Lung (tissue), 11 donors: ENCODE measurements at regions not wholly inside any gene's neighbourhood (a gene's known extent, or its start where the extent isn't known, plus 50 kb on each side); places are given as distances from the start of the nearest gene placed in this dataset.

Experiments used
- ATAC-seq: fragments of 200-7000 bp; cut with Tn5 transposase; one replicate; pipeline ENCODE4 v1.9.1; 2020; ENCODE audit warnings: moderate number of reproducible peaks; ENCODE audit not compliant: insufficient read depth, low FRiP score
- DNase-seq, 3 donors: peaks; one replicate each; pipeline ENCODE4 v3.0.0-alpha.2; 2013 to 2017
- H3K27ac ChIP-seq, 2 donors: one replicate each; pipeline ENCODE4 v1.5.1; 2013; ENCODE audit warnings: mild to moderate bottlenecking in 2 of 2, moderate library complexity in 2 of 2, control low read depth in 1 of 2, inconsistent platforms in 1 of 2, low read depth in 1 of 2, low read length in 1 of 2
- H3K27me3 ChIP-seq, 3 donors: one replicate each; pipeline ENCODE4 v1.5.1; 2013; ENCODE audit warnings: low read length in 2 of 3; ENCODE audit not compliant: control insufficient read depth in 3 of 3, insufficient read depth in 3 of 3
- H3K36me3 ChIP-seq, 4 donors: one replicate each; pipeline ENCODE4 v1.5.1; 2013; ENCODE audit warnings: low read length in 4 of 4, mild to moderate bottlenecking in 1 of 4, moderate library complexity in 1 of 4; ENCODE audit not compliant: control insufficient read depth in 4 of 4, insufficient read depth in 4 of 4
- H3K4me1 ChIP-seq, 5 donors: one replicate each; pipeline ENCODE4 v1.5.1; 2013; ENCODE audit warnings: low read length in 5 of 5, mild to moderate bottlenecking in 2 of 5, moderate library complexity in 1 of 5; ENCODE audit not compliant: control insufficient read depth in 5 of 5, insufficient read depth in 5 of 5
- H3K4me3 ChIP-seq: one replicate; pipeline ENCODE4 v1.5.1; 2013; ENCODE audit warnings: mild to moderate bottlenecking, control low read depth, moderate library complexity
- H3K9ac ChIP-seq, 2 donors: one replicate each; pipeline ENCODE4 v1.5.1; 2013; ENCODE audit warnings: low read length in 2 of 2, control low read depth in 1 of 2; ENCODE audit not compliant: insufficient read depth in 1 of 2
- H3K9me3 ChIP-seq, 4 donors: one replicate each; pipeline ENCODE4 v1.5.1; 2013; ENCODE audit warnings: low read length in 3 of 4, mild to moderate bottlenecking in 1 of 4, moderate library complexity in 1 of 4; ENCODE audit not compliant: control insufficient read depth in 4 of 4, insufficient read depth in 3 of 4
- WGBS, 2 donors: extraction: QIAGEN DNeasy Blood & Tissue Kit; methylation state at CpG; one replicate each; pipeline ENCODE4 v1.1.7; 2013; 5-methylcytosine and 5-hydroxymethylcytosine counted together
- TF ChIP-seq, protein P1 (sequence below): IDR thresholded peaks from 2 replicates; pipeline ENCODE4 v1.5.1; 2012; ENCODE audit warnings: mild to moderate bottlenecking; ENCODE audit errors: control extremely low read depth, extremely low read depth
- donor health status: control.
- donor health status: control.
- donor health status: Bipolar disorder and iron deficiency.
- donor health status: healthy.
- donor health status: DM: yes; HTN: yes; CAD: no.

GRCh38 chr11:90818196-90818745 is 595.4 kb upstream of the CHORDC1 start:
- Histone ChIP-seq H3K9ac (no peak overlapping the region), H3K4me3 (no peak overlapping the region), H3K9me3 (peaks cover 0 to 1% (median 0%) of the 10 kb centered on the region in 4 donors), H3K36me3 (no peaks in the 10 kb centered on the region), H3K27ac (no peak overlapping the region), H3K27me3 (no peaks in the 10 kb centered on the region), H3K4me1 (no peaks in the 10 kb centered on the region)
- WGBS, 2 donors: 86 to 88% methylated on average over 1 of the region's 1 CpG
- TF ChIP-seq, protein P1, sequence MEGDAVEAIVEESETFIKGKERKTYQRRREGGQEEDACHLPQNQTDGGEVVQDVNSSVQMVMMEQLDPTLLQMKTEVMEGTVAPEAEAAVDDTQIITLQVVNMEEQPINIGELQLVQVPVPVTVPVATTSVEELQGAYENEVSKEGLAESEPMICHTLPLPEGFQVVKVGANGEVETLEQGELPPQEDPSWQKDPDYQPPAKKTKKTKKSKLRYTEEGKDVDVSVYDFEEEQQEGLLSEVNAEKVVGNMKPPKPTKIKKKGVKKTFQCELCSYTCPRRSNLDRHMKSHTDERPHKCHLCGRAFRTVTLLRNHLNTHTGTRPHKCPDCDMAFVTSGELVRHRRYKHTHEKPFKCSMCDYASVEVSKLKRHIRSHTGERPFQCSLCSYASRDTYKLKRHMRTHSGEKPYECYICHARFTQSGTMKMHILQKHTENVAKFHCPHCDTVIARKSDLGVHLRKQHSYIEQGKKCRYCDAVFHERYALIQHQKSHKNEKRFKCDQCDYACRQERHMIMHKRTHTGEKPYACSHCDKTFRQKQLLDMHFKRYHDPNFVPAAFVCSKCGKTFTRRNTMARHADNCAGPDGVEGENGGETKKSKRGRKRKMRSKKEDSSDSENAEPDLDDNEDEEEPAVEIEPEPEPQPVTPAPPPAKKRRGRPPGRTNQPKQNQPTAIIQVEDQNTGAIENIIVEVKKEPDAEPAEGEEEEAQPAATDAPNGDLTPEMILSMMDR: no peak
- no peak for ATAC-seq
- no peak for DNase-seq

- Histone ChIP-seq H3K4me3 (no peak overlapping the region), H3K36me3 (no peaks in the 10 kb centered on the region), H3K4me1 (no peaks in the 10 kb centered on the region), H3K27ac (no peak overlapping the region), H3K27me3 (no peaks in the 10 kb centered on the region), H3K9me3 (peaks cover 0 to 3% (median 0%) of the 10 kb centered on the region in 4 donors), H3K9ac (no peak overlapping the region)
- TF ChIP-seq, protein P1: no peak
- ATAC-seq (no peak), DNase-seq (no peak)
- WGBS, 2 donors: 79 to 82% methylated on average over 5 of the region's 5 CpGs
These were observed 586.7 kb upstream of the CHORDC1 start for GRCh38 chr11:90809581-90809980.

- Histone ChIP-seq H3K4me1 (no peaks in the 10 kb centered on the region), H3K9ac (no peak overlapping the region), H3K4me3 (no peak overlapping the region), H3K27ac (no peak overlapping the region), H3K27me3 (no peaks in the 10 kb centered on the region), H3K36me3 (no peaks in the 10 kb centered on the region), H3K9me3 (no peaks in the 10 kb centered on the region)
- WGBS, 2 donors: 69 to 85% methylated on average over 3 of the region's 3 CpGs
- ATAC-seq: no peak
- TF ChIP-seq, protein P1: no peak
- DNase-seq: no peak
These were observed 582.3 kb upstream of the CHORDC1 start for GRCh38 chr11:90805172-90805571.

- Histone ChIP-seq H3K27ac (no peak overlapping the region), H3K4me1 (no peaks in the 10 kb centered on the region), H3K9ac (no peak overlapping the region), H3K4me3 (no peak overlapping the region), H3K27me3 (no peaks in the 10 kb centered on the region), H3K9me3 (no peaks in the 10 kb centered on the region), H3K36me3 (no peaks in the 10 kb centered on the region)
- no peak for DNase-seq
- TF ChIP-seq, protein P1: no peak
- ATAC-seq: no peak
- WGBS, 2 donors: 87 to 91% methylated on average over 7 of the region's 7 CpGs
These were observed 581.0 kb upstream of the CHORDC1 start for GRCh38 chr11:90803831-90804230.
